PC-3 (cell line): ENCODE measurements at regions not wholly inside any gene's neighbourhood (a gene's known extent, or its start where the extent isn't known, plus 50 kb on each side); places are given as distances from the start of the nearest gene placed in this dataset.

Experiments
- ATAC-seq: fragments of 200-7000 bp; cut with Tn5 transposase; 2 replicates; pipeline ENCODE4 v1.9.1; 2020; ENCODE audit warnings: mild to moderate bottlenecking, moderate library complexity
- BruUV-seq: library from RNA; stranded (reverse); fragments of 400-500 nt; replicated peaks from 2 replicates; lab custom pipeline; 2021; lab: Mats Ljungman, UMichigan
- CTCF ChIA-PET: fragments of 300-600 bp; sonication (Branson Sonifier 250); formaldehyde crosslinking; loops from one replicate; lab custom pipeline; 2022; ENCODE audit warnings: antibody characterized with exemption; lab: Charles Lee
- POLR2A ChIA-PET: fragments of 300-600 bp; sonication (Branson Sonifier 250); formaldehyde crosslinking; loops from one replicate; lab custom pipeline; 2022; ENCODE audit warnings: antibody characterized with exemption; ENCODE audit not compliant: unreplicated experiment; lab: Charles Lee
- DNase-seq: peaks from one replicate; pipeline ENCODE4 v3.0.0-alpha.2; 2015
- H2AFZ ChIP-seq: fragments of 300-600 bp; sonication (generic); 2 replicates; pipeline ENCODE4 v1.6.0; 2016; ENCODE audit warnings: antibody characterized with exemption, low read length
- H3F3A ChIP-seq: fragments of 300-600 bp; sonication (generic); one replicate; pipeline ENCODE4 v1.6.0; 2017; ENCODE audit warnings: antibody characterized with exemption, low read length, control low read depth, mild to moderate bottlenecking; ENCODE audit not compliant: unreplicated experiment
- H3K27ac ChIP-seq: fragments of 300-600 bp; sonication (generic); 2 replicates; pipeline ENCODE4 v1.5.1; 2016; ENCODE audit warnings: mild to moderate bottlenecking, low read length
- H3K27me3 ChIP-seq: fragments of 300-600 bp; sonication (generic); 2 replicates; pipeline ENCODE4 v1.6.1; 2016; ENCODE audit warnings: low read length, mixed read lengths
- H3K36me3 ChIP-seq: fragments of 300-600 bp; sonication (generic); 2 replicates; pipeline ENCODE4 v1.6.1; 2016; ENCODE audit warnings: low read depth, mixed run types, low read length, mixed read lengths
- H3K4me1 ChIP-seq: fragments of 300-600 bp; sonication (generic); 2 replicates; pipeline ENCODE4 v1.5.1; 2016; ENCODE audit warnings: low read length; ENCODE audit not compliant: insufficient read depth
- H3K4me2 ChIP-seq: fragments of 300-600 bp; sonication (generic); 2 replicates; pipeline ENCODE4 v1.6.0; 2016; ENCODE audit warnings: low read length
- H3K4me3 ChIP-seq: fragments of 300-600 bp; sonication (generic); 2 replicates; pipeline ENCODE4 v1.5.1; 2016; ENCODE audit warnings: mild to moderate bottlenecking, low read length, mixed read lengths
- H3K79me2 ChIP-seq: fragments of 300-600 bp; sonication (generic); 2 replicates; pipeline ENCODE4 v1.6.1; 2017; ENCODE audit warnings: low read length, mixed read lengths
- H3K9ac ChIP-seq: fragments of 300-600 bp; sonication (generic); 2 replicates; pipeline ENCODE4 v1.6.0; 2016; ENCODE audit warnings: mild to moderate bottlenecking, low read length
- H3K9me2 ChIP-seq: fragments of 300-600 bp; sonication (generic); replicated peaks from 2 replicates; pipeline ENCODE4 v1.6.1; 2016; ENCODE audit warnings: mixed run types, low read length, mixed read lengths
- H3K9me3 ChIP-seq: fragments of 300-600 bp; sonication (generic); 2 replicates; pipeline ENCODE4 v1.6.1; 2016; ENCODE audit warnings: low read length, mixed read lengths
- H4K20me1 ChIP-seq: fragments of 300-600 bp; sonication (generic); 2 replicates; pipeline ENCODE4 v1.6.1; 2016; ENCODE audit warnings: low read length, mixed read lengths
- EZH2 ChIP-seq: fragments of 300-600 bp; sonication (generic); IDR thresholded peaks from one replicate; pipeline ENCODE4 v1.6.1; 2017; ENCODE audit warnings: antibody characterized with exemption, mild to moderate bottlenecking, low read length; ENCODE audit not compliant: unreplicated experiment
- EZH2phosphoT487 ChIP-seq: fragments of 300-600 bp; sonication (generic); IDR thresholded peaks from 2 replicates; pipeline ENCODE4 v1.6.1; 2018; ENCODE audit warnings: mild to moderate bottlenecking, antibody characterized with exemption, low read length, borderline replicate concordance
- intact Hi-C: fragments of 100-400 bp; cut with micrococcal nuclease; formaldehyde crosslinking; loops from 2 replicates; pipeline ENCODE4 v1.9.0; 2023
- TF ChIP-seq, protein P1 (sequence below): fragments of 300-600 bp; sonication (generic); conservative IDR thresholded peaks from 2 replicates; pipeline ENCODE4 v1.5.1; 2017; ENCODE audit warnings: antibody characterized with exemption, low read depth, mild to moderate bottlenecking, low read length

GRCh38 chr3:56977561-56977889 lies 82.9 kb upstream of the SPATA12 start:
- H4K20me1 ChIP-seq: no peaks in the 10 kb centered on the region
- H3K9ac ChIP-seq: no peak overlapping the region
- TF ChIP-seq, protein P1, sequence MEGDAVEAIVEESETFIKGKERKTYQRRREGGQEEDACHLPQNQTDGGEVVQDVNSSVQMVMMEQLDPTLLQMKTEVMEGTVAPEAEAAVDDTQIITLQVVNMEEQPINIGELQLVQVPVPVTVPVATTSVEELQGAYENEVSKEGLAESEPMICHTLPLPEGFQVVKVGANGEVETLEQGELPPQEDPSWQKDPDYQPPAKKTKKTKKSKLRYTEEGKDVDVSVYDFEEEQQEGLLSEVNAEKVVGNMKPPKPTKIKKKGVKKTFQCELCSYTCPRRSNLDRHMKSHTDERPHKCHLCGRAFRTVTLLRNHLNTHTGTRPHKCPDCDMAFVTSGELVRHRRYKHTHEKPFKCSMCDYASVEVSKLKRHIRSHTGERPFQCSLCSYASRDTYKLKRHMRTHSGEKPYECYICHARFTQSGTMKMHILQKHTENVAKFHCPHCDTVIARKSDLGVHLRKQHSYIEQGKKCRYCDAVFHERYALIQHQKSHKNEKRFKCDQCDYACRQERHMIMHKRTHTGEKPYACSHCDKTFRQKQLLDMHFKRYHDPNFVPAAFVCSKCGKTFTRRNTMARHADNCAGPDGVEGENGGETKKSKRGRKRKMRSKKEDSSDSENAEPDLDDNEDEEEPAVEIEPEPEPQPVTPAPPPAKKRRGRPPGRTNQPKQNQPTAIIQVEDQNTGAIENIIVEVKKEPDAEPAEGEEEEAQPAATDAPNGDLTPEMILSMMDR: no peak
- TF ChIP-seq EZH2phosphoT487 (no peak), EZH2 (no peak)
- ATAC-seq (no peak), DNase-seq (no peak)
- POLR2A ChIA-PET: no interaction called here
- H3K4me3 ChIP-seq: no peak overlapping the region
- H3K27ac ChIP-seq: no peak overlapping the region
- H3F3A ChIP-seq: peaks cover 3% of the 10 kb centered on the region
- no peak overlapping the region for H2AFZ ChIP-seq
- peaks cover 16% of the 10 kb centered on the region for H3K4me1 ChIP-seq
- H3K27me3 ChIP-seq: no peaks in the 10 kb centered on the region
- intact Hi-C loops: no loop called here
- CTCF ChIA-PET: interaction anchor here (0.6 kb wide), 1 partner anchor 275 kb away, joined by 3 read pairs; no protein-coding TSS in a partner anchor
- no peaks in the 10 kb centered on the region; the same call in 1 of the 2 replicates for H3K36me3 ChIP-seq
- no peaks in the 10 kb centered on the region for H3K79me2 ChIP-seq
- H3K9me3 ChIP-seq: no peaks in the 10 kb centered on the region
- no TSS peak for BruUV-seq
- no peak overlapping the region for H3K4me2 ChIP-seq
- no peaks in the 10 kb centered on the region for H3K9me2 ChIP-seq

DNA sequence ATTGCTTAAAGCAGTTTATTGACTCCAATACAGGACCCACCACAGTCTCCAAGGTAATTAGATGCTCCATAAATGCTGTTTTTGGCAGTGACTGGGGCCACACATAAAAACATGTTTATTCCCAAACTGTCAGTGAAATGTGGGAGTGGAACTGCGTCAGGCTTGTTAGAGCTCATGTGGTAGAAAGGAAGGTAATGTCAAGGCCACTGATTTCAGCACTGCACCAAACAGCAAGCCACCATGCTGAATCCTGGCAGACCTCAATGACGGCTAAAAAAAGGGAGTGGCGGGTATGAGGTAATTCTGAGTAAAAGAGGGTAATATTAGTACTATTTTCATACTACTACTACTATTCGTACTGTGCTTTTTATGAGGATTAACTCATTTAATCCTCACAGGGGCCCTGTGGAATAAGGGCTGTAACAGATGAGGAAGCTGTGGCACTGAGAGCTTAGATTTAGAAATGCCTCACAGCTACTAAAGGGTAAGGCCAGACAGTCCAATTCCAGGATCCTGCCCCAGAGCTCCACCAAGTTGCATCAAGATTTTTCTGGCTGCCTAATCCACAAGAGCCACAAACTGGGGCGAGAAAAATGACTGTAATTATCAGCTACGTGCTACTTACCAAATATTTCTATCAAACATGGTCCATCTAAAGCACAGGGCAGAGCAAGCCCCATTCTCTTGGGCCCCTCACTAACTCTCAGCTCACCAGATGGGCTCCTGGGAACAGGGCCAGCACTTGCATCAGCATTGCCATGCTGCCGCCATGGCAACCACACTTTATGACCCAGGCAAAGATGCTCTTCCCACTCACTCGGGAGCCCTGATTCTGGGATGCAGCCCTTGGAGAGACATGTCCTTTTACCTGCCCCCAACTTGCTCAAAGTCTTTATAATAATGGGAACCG lies 83.6 kb upstream of the SPATA12 start:
- ATAC-seq (no peak), DNase-seq (no peak)
- TF ChIP-seq EZH2phosphoT487: no peak
- no peak for TF ChIP-seq EZH2
- TF ChIP-seq, protein P1: no peak

GRCh38 chr3:56975567-56975966 lies 84.9 kb upstream of the SPATA12 start:
- no peak for DNase-seq
- Histone ChIP-seq H3K4me1 (peaks cover 5% of the 10 kb centered on the region), H4K20me1 (no peaks in the 10 kb centered on the region), H3K9me3 (no peaks in the 10 kb centered on the region), H3K27ac (no peak overlapping the region), H3K36me3 (no peaks in the 10 kb centered on the region; the same call in 1 of the 2 replicates), H3F3A (no peaks in the 10 kb centered on the region), H3K4me3 (no peak overlapping the region), H3K9ac (no peak overlapping the region), H2AFZ (no peak overlapping the region), H3K9me2 (no peaks in the 10 kb centered on the region), H3K4me2 (no peak overlapping the region), H3K27me3 (no peaks in the 10 kb centered on the region), H3K79me2 (no peaks in the 10 kb centered on the region)
- no peak for ATAC-seq
- intact Hi-C loops: no loop called here
- CTCF ChIA-PET: no interaction called here
- no TSS peak for BruUV-seq
- TF ChIP-seq EZH2: no peak
- TF ChIP-seq EZH2phosphoT487: no peak
- TF ChIP-seq, protein P1: no peak
- POLR2A ChIA-PET: no interaction called here

More for the DNA sequence above, 83.6 kb upstream of the SPATA12 start:
- Histone ChIP-seq H3K4me2 (no peak overlapping the region), H4K20me1 (no peaks in the 10 kb centered on the region), H3K27ac (no peak overlapping the region), H3K27me3 (no peaks in the 10 kb centered on the region), H3K9me3 (no peaks in the 10 kb centered on the region), H3K36me3 (no peaks in the 10 kb centered on the region; the same call in 1 of the 2 replicates), H3K9me2 (no peaks in the 10 kb centered on the region), H3K4me1 (peaks cover 16% of the 10 kb centered on the region), H3K4me3 (no peak overlapping the region), H3F3A (peaks cover 3% of the 10 kb centered on the region), H3K79me2 (no peaks in the 10 kb centered on the region), H2AFZ (no peak overlapping the region), H3K9ac (no peak overlapping the region)
- intact Hi-C loops: no loop called here
- BruUV-seq: no TSS peak
- CTCF ChIA-PET: interaction anchor here (0.6 kb wide), 1 partner anchor 274 kb away, joined by 3 read pairs; no protein-coding TSS in a partner anchor
- POLR2A ChIA-PET: no interaction called here
